ENCODE measurements at regions not wholly inside any gene's neighbourhood (a gene's known extent, or its start where the extent isn't known, plus 50 kb on each side); places are given as distances from the start of the nearest gene placed in this dataset.
"Not testable (repeated sequence)": the region's sequence is repeated elsewhere in the genome, so short reads cannot be mapped to it uniquely, and the experiment has no call there.

DNA sequence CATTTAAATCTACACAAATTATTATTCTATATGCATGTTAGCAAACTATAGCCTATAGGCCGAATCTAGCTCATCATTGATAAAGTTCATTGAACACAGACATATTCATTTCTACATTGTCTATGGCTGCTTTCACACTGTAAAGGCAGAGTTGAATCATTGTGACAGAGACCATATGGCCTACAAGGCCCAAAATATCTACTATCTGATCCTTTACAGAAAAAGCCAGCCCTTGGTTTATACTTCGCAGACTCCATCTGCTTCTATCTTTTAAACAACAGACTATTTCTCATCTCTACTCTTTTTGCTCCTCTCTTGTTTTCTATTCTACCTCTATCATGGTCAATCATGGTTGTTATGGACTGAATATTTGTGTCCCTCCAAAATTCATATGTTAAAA lies 190.7 kb downstream of the EXOC5 start:
- Mint-ChIP-seq H3K27me3 (ENCODE audit: low read depth) (peaks cover 23% of the 10 kb centered on the region), H3K36me3 (ENCODE audit: low read depth) (no peaks in the 10 kb centered on the region), H3K4me3 (no peak overlapping the region), H3K27ac (no peak overlapping the region), H3K9me3 (no peaks in the 10 kb centered on the region), H3K4me1 (ENCODE audit: low read depth) (no peaks in the 10 kb centered on the region)

DNA sequence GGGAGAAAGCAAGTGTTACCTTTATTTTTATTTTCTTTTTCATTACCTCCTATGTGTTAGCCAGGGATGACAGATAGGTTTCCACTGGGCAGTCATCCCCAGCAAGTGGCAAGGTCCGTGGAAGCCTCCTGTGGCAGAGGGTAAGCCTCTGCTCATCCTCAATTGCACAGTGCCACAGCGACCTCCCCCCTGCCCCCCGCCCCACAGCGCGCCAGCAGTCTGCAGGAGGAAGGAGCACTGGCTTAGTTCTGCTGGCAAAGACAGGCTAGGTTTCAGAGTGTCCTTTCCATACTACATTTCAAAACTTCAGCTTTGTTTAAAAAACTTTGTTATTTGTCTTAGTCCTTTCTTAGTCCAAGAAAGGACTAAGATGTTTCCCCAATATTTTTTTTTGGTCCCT lies 194.7 kb downstream of the EXOC5 start:
- no peaks in the 10 kb centered on the region for H3K4me1 Mint-ChIP-seq (ENCODE audit: low read depth)
- H3K27ac Mint-ChIP-seq: no peak overlapping the region

DNA sequence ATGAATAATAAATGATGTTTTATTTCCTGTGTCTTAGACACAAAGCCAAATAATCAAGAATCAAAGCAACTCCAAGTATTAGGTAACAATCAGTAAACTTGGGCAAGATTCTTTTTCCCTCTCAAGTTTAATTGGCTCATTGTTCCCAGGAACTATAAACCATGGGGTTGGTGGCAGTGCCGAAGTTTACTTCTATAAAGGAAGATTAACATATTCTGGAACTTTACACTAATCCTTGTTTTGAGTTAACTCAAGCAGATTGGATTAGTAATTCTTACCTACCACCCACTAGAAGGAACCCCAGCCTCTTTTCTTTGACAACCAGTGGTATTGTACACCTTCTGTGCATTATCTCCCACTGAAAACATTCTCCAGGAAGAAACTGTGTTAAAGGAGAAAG lies 197.1 kb downstream of the EXOC5 start:
- H3K4me1 Mint-ChIP-seq (ENCODE audit: low read depth): no peaks in the 10 kb centered on the region
- no peak overlapping the region for H3K4me3 Mint-ChIP-seq
- H3K36me3 Mint-ChIP-seq (ENCODE audit: low read depth): no peaks in the 10 kb centered on the region
- no peak overlapping the region for H3K27ac Mint-ChIP-seq
- no peaks in the 10 kb centered on the region for H3K9me3 Mint-ChIP-seq
- peaks cover 53% of the 10 kb centered on the region for H3K27me3 Mint-ChIP-seq (ENCODE audit: low read depth)

More for the DNA sequence above, 194.7 kb downstream of the EXOC5 start:
- no peaks in the 10 kb centered on the region for H3K36me3 Mint-ChIP-seq (ENCODE audit: low read depth)
- H3K27me3 Mint-ChIP-seq (ENCODE audit: low read depth): peaks cover 30% of the 10 kb centered on the region
- no peak overlapping the region for H3K4me3 Mint-ChIP-seq
- H3K9me3 Mint-ChIP-seq: no peaks in the 10 kb centered on the region

DNA sequence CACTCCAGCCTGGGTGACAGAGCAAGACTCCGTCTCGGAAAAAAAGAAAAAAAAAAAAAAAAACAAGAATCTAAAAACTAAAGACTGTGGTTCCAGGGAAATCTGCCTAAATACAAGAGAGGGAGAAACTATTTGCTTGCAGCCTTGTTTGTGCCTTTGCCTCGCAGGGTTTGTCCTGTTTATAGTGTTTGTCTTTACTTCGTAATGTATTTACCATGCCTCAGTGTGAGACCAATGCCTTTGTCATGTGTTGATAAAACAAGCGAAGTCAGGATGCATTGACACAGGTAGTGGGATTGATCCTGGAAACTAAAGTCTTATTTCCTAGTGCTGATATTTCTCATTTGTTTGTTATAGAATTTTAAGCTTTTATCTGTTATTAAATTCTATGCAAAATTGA lies 199.0 kb downstream of the EXOC5 start:
- peaks cover 57% of the 10 kb centered on the region for H3K27me3 Mint-ChIP-seq (ENCODE audit: low read depth)
- no peaks in the 10 kb centered on the region for H3K36me3 Mint-ChIP-seq (ENCODE audit: low read depth)

DNA sequence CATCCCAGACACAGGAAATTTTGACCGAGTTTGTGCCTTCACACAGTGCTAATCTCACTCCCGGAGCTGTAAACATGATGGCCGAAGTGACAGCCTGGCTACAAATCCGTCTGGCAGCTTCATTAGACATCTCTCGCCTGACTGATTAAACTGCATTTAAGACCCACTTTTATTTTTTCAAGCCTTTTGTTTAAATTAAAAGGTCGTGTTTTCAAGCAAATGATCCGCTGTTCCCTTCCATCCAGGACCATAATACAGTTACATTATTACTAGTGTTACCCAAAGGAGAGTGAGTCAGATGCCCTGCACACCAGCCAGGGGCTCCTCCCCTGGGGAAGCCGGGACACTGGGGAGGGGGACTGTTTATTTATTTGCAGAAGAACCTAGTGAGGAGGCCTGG lies 200.2 kb downstream of the EXOC5 start:
- Mint-ChIP-seq H3K9me3 (no peaks in the 10 kb centered on the region), H3K4me3 (no peak overlapping the region), H3K4me1 (ENCODE audit: low read depth) (no peaks in the 10 kb centered on the region), H3K27me3 (ENCODE audit: low read depth) (peaks cover 53% of the 10 kb centered on the region), H3K36me3 (ENCODE audit: low read depth) (no peaks in the 10 kb centered on the region), H3K27ac (no peak overlapping the region)

More for the DNA sequence above, 199.0 kb downstream of the EXOC5 start:
- no peak overlapping the region for H3K4me3 Mint-ChIP-seq
- H3K4me1 Mint-ChIP-seq (ENCODE audit: low read depth): no peaks in the 10 kb centered on the region
- H3K27ac Mint-ChIP-seq: no peak overlapping the region
- no peaks in the 10 kb centered on the region for H3K9me3 Mint-ChIP-seq

GRCh38 chr14:57066887-57067513 lies 201.7 kb downstream of the EXOC5 start:
- Mint-ChIP-seq H3K4me1 (ENCODE audit: low read depth) (no peaks in the 10 kb centered on the region), H3K36me3 (ENCODE audit: low read depth) (no peaks in the 10 kb centered on the region), H3K9me3 (no peaks in the 10 kb centered on the region), H3K27me3 (ENCODE audit: low read depth) (peaks cover 51% of the 10 kb centered on the region), H3K27ac (no peak overlapping the region), H3K4me3 (no peak overlapping the region)

- H3K9me3 Mint-ChIP-seq: no peaks in the 10 kb centered on the region
- H3K4me1 Mint-ChIP-seq (ENCODE audit: low read depth): peaks cover under 1% of the 10 kb centered on the region
- no peak overlapping the region for H3K27ac Mint-ChIP-seq
- H3K27me3 Mint-ChIP-seq (ENCODE audit: low read depth): peaks cover 52% of the 10 kb centered on the region
- H3K4me3 Mint-ChIP-seq: no peak overlapping the region
- no peaks in the 10 kb centered on the region for H3K36me3 Mint-ChIP-seq (ENCODE audit: low read depth)
Observed at GRCh38 chr14:57066463-57066862, 202.2 kb downstream of the EXOC5 start.

DNA sequence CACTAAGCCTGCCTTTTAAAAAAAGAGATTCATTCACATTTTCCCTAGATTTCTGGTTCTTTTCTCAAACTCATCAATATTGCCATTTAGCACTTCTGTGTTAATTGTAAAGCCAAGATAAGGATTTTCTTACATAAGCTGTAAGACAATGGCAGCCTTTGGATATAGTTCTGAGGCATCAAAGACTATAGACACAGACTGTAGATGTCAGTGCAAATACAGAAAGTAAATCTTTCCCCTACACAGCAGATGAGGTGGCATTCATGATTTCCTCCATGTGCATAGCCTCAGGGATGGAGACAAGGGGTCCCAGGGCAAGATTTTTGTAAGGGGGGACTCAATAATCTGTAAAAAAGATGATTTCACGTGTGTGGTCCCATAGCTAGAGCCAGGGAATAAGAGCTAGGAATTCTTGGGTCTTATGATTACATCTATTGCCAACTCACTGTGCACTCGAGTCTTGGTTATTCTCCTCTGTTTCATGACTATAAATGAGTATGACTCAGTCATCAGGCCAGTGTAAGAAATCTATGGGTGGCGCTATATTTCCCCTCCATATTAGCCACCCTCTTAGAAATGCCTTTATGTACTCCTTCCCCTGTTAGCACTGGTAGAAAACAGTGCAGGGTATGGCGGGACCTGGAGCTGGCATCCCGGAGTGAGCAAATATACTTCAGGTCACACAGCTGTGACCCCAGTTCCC lies 207.5 kb downstream of the EXOC5 start:
- Mint-ChIP-seq H3K36me3 (ENCODE audit: low read depth) (no peaks in the 10 kb centered on the region), H3K4me1 (ENCODE audit: low read depth) (peaks cover 18% of the 10 kb centered on the region), H3K4me3 (no peak overlapping the region), H3K9me3 (no peaks in the 10 kb centered on the region), H3K27me3 (ENCODE audit: low read depth) (peaks cover 21% of the 10 kb centered on the region), H3K27ac (peak overlapping the region; percentile 75)

DNA sequence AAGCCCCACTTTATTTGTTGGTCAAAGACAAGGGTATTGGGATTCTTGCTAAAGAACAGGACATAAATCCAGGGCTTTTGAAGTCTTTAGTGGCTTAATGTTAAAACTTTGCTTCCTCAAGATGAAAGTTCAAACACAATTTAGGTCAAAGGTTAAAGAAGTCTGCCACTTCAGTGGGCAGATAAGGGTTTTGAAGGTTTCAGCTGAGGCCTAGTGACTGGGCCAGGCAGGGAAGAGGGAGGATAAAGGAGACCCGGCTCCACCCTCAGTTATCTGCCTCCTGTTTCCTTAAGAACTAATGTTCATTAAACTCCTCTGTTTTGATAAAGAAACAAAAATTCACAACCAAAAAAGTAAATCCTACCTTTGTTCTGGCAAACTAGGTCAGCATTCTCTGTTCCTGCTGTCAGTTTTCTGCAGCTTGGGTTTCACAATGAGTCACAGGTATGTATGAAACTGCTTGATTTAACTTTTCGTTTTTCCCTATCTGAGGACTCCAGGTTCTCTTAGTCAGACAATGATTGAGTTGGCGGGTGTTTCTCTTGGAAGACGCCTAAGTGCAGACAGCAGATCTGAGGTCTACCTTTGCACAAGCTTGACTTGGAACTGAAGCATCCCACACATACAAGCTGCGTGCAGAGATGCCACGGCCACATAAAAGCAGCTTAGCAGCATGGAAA lies 208.3 kb downstream of the EXOC5 start:
- no peak overlapping the region for H3K4me3 Mint-ChIP-seq
- no peaks in the 10 kb centered on the region for H3K36me3 Mint-ChIP-seq (ENCODE audit: low read depth)
- peaks cover 18% of the 10 kb centered on the region for H3K4me1 Mint-ChIP-seq (ENCODE audit: low read depth)
- H3K27me3 Mint-ChIP-seq (ENCODE audit: low read depth): peaks cover 17% of the 10 kb centered on the region
- no peaks in the 10 kb centered on the region for H3K9me3 Mint-ChIP-seq
- peak overlapping the region; percentile 75 for H3K27ac Mint-ChIP-seq

DNA sequence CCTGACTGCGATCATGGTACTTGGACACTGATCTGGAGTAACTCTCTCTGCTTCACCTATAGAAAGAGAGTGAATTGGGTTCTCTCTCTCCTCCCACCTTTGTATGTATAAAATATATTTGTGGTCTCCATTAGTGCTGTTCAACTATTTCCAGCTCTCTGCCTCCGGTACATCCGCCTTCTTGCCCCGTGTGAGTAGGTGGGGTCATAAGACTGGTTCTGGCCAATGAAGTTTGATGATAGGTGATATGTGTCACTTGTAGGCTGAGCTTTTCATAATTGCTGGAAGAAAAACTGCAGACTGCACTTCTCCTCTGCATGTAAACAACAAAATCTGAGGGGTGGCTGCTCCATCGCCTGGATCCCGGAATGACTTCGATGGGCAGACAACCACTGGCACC lies 210.4 kb downstream of the EXOC5 start:
- Mint-ChIP-seq H3K27me3 (ENCODE audit: low read depth) (peaks cover 16% of the 10 kb centered on the region), H3K4me3 (no peak overlapping the region), H3K36me3 (ENCODE audit: low read depth) (no peaks in the 10 kb centered on the region), H3K27ac (no peak overlapping the region), H3K4me1 (ENCODE audit: low read depth) (peaks cover 18% of the 10 kb centered on the region), H3K9me3 (no peaks in the 10 kb centered on the region)

- peaks cover 18% of the 10 kb centered on the region for H3K4me1 Mint-ChIP-seq (ENCODE audit: low read depth)
- no peaks in the 10 kb centered on the region for H3K9me3 Mint-ChIP-seq
- peaks cover 14% of the 10 kb centered on the region for H3K27me3 Mint-ChIP-seq (ENCODE audit: low read depth)
- H3K4me3 Mint-ChIP-seq: no peak overlapping the region
- no peaks in the 10 kb centered on the region for H3K36me3 Mint-ChIP-seq (ENCODE audit: low read depth)
- H3K27ac Mint-ChIP-seq: no peak overlapping the region
Observed at GRCh38 chr14:57057803-57058202, 210.9 kb downstream of the EXOC5 start.

DNA sequence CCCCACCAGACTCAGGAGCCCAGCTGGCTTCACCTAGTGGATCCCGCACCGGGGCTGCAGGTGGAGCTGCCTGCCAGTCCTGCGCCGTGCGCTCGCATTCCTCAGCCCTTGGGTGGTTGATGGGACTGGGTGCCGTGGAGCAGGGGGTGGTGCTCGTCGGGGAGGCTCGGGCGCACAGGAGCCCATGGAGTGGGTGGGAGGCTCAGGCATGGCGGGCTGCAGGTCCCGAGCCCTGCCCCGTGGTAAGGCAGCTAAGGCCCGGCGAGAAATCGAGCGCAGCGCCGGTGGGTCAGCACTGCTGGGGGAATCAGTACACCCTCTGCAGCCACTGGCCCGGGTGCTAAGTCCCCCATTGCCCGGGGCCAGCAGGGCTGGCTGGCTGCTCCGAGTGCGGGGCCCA lies 212.2 kb downstream of the EXOC5 start:
- H3K27me3 Mint-ChIP-seq (ENCODE audit: low read depth): not testable (repeated sequence)

GRCh38 chr14:57052705-57053302 lies 215.9 kb downstream of the EXOC5 start:
- Mint-ChIP-seq H3K27ac (no peak overlapping the region), H3K36me3 (ENCODE audit: low read depth) (no peaks in the 10 kb centered on the region), H3K4me3 (no peak overlapping the region), H3K27me3 (ENCODE audit: low read depth) (peaks cover 14% of the 10 kb centered on the region), H3K4me1 (ENCODE audit: low read depth) (peaks cover under 1% of the 10 kb centered on the region), H3K9me3 (peaks cover 5% of the 10 kb centered on the region)

More for the DNA sequence above, 212.2 kb downstream of the EXOC5 start:
- peaks cover 18% of the 10 kb centered on the region for H3K4me1 Mint-ChIP-seq (ENCODE audit: low read depth)
- H3K4me3 Mint-ChIP-seq; H3K9me3 Mint-ChIP-seq; H3K36me3 Mint-ChIP-seq (ENCODE audit: low read depth); H3K27ac Mint-ChIP-seq: not testable (repeated sequence)

DNA sequence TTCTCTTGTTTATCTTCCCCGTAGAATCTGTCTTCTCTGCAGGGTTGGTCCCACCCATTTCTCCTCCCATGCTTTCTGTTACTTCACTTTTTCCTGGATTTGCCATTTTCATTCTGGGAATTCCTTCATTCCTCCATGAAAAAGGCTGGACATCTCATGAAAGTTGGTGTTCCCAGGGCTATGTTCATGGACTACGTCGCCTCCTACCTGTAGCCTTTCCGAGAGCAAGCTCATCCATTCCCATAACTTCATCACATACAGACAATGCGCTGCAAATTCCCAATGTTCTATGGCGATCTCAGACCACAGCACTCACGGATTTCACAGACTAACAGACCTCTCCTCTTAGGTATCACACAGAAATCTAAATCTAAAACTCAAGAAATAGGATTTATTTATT lies 217.1 kb downstream of the EXOC5 start:
- H3K27me3 Mint-ChIP-seq (ENCODE audit: low read depth): peaks cover 18% of the 10 kb centered on the region
- peaks cover 5% of the 10 kb centered on the region for H3K9me3 Mint-ChIP-seq
- H3K4me3 Mint-ChIP-seq: no peak overlapping the region
- no peaks in the 10 kb centered on the region for H3K36me3 Mint-ChIP-seq (ENCODE audit: low read depth)
- no peak overlapping the region for H3K27ac Mint-ChIP-seq
- no peaks in the 10 kb centered on the region for H3K4me1 Mint-ChIP-seq (ENCODE audit: low read depth)

GRCh38 chr14:57049848-57050247 lies 218.9 kb downstream of the EXOC5 start:
- H3K4me3 Mint-ChIP-seq: no peak overlapping the region
- peaks cover 5% of the 10 kb centered on the region for H3K9me3 Mint-ChIP-seq
- H3K4me1 Mint-ChIP-seq (ENCODE audit: low read depth): no peaks in the 10 kb centered on the region
- peaks cover 18% of the 10 kb centered on the region for H3K27me3 Mint-ChIP-seq (ENCODE audit: low read depth)
- no peak overlapping the region for H3K27ac Mint-ChIP-seq
- no peaks in the 10 kb centered on the region for H3K36me3 Mint-ChIP-seq (ENCODE audit: low read depth)
